ENCODE measurements at regions not wholly inside any gene's neighbourhood (a gene's known extent, or its start where the extent isn't known, plus 50 kb on each side); places are given as distances from the start of the nearest gene placed in this dataset.

GRCh38 chr4:56240554-56241174 lies 146.6 kb downstream of the AASDH start:
- no peak for DNase-seq (ENCODE audit: low spot score)

- DNase-seq (ENCODE audit: low spot score) = no peak
Observed at GRCh38 chr4:56238251-56238650, 149.0 kb downstream of the AASDH start.

- DNase-seq (ENCODE audit: low spot score) = no peak
Observed at GRCh38 chr4:56235725-56236124, 151.6 kb downstream of the AASDH start.

GRCh38 chr4:56235011-56235410 lies 152.3 kb downstream of the AASDH start:
- no peak for DNase-seq (ENCODE audit: low spot score)

- DNase-seq (ENCODE audit: low spot score) = no peak
Observed at GRCh38 chr4:56234098-56234497, 153.2 kb downstream of the AASDH start.

GRCh38 chr4:56231410-56231809 lies 155.9 kb downstream of the AASDH start:
- no peak for DNase-seq (ENCODE audit: low spot score)

GRCh38 chr4:56229947-56230346 lies 157.3 kb downstream of the AASDH start:
- DNase-seq (ENCODE audit: low spot score) = no peak

GRCh38 chr4:56227301-56227835 lies 159.9 kb downstream of the AASDH start:
- DNase-seq (ENCODE audit: low spot score) = no peak

GRCh38 chr4:56226579-56226978 lies 160.7 kb downstream of the AASDH start:
- DNase-seq (ENCODE audit: low spot score) = no peak

GRCh38 chr4:56224641-56225040 lies 162.7 kb downstream of the AASDH start:
- DNase-seq (ENCODE audit: low spot score) = no peak

- no peak for DNase-seq (ENCODE audit: low spot score)
Observed at GRCh38 chr4:56222514-56222913, 164.8 kb downstream of the AASDH start.

- DNase-seq (ENCODE audit: low spot score) = no peak
Observed at GRCh38 chr4:56220261-56220660, 167.0 kb downstream of the AASDH start.

GRCh38 chr4:56219447-56219846 lies 167.8 kb downstream of the AASDH start:
- DNase-seq (ENCODE audit: low spot score) = no peak

GRCh38 chr4:56218230-56218895 lies 168.9 kb downstream of the AASDH start:
- DNase-seq (ENCODE audit: low spot score) = no peak

GRCh38 chr4:56217343-56217890 lies 169.9 kb downstream of the AASDH start:
- no peak for DNase-seq (ENCODE audit: low spot score)

GRCh38 chr4:56215901-56216300 lies 171.4 kb downstream of the AASDH start:
- no peak for DNase-seq (ENCODE audit: low spot score)

GRCh38 chr4:56215141-56215783 lies 172.0 kb downstream of the AASDH start:
- no peak for DNase-seq (ENCODE audit: low spot score)

GRCh38 chr4:56213543-56213942 lies 173.7 kb downstream of the AASDH start:
- no peak for DNase-seq (ENCODE audit: low spot score)

- DNase-seq (ENCODE audit: low spot score) = no peak
Observed at GRCh38 chr4:56212774-56213173, 174.5 kb downstream of the AASDH start.

GRCh38 chr4:56211202-56211601 lies 176.1 kb downstream of the AASDH start:
- no peak for DNase-seq (ENCODE audit: low spot score)

- DNase-seq (ENCODE audit: low spot score) = no peak
Observed at GRCh38 chr4:56210397-56210796, 176.9 kb downstream of the AASDH start.

- DNase-seq (ENCODE audit: low spot score) = no peak
Observed at GRCh38 chr4:56209767-56210166, 177.5 kb downstream of the AASDH start.

GRCh38 chr4:56208103-56208502 lies 179.2 kb downstream of the AASDH start:
- no peak for DNase-seq (ENCODE audit: low spot score)

Data from hepatic stellate cell (primary cell).